Neural crest cell (in vitro differentiated cells): ENCODE measurements at regions not wholly inside any gene's neighbourhood (a gene's known extent, or its start where the extent isn't known, plus 50 kb on each side); places are given as distances from the start of the nearest gene placed in this dataset.
A peak's percentile ranks its signal among the peaks of the same experiment; 100 is the strongest.

ENCODE experiments used
- DNase-seq: peaks from one replicate; pipeline ENCODE4 v3.0.0; 2021; ENCODE audit warnings: low read depth, mixed read lengths, low spot score
- H3K27ac Mint-ChIP-seq: one replicate; pipeline ENCODE4 v1.8.0; 2021; ENCODE audit warnings: mild to moderate bottlenecking, mixed read lengths; ENCODE audit not compliant: unreplicated experiment
- H3K27me3 Mint-ChIP-seq: 2 replicates; pipeline ENCODE4 v1.8.0; 2021; ENCODE audit warnings: low read depth, mild to moderate bottlenecking, mixed read lengths
- H3K36me3 Mint-ChIP-seq: 2 replicates; pipeline ENCODE4 v1.8.0; 2021; ENCODE audit warnings: low read depth, mild to moderate bottlenecking, mixed read lengths
- H3K4me1 Mint-ChIP-seq: 2 replicates; pipeline ENCODE4 v1.8.0; 2021; ENCODE audit warnings: mixed read lengths
- H3K4me3 Mint-ChIP-seq: one replicate; pipeline ENCODE4 v1.8.0; 2021; ENCODE audit warnings: mild to moderate bottlenecking, mixed read lengths
- H3K9me3 Mint-ChIP-seq: 2 replicates; pipeline ENCODE4 v1.8.0; 2021; ENCODE audit warnings: mixed read lengths
- CTCF ChIP-seq: fragments of 200-600 bp; sonication (generic); conservative IDR thresholded peaks from 2 replicates; pipeline ENCODE4 v1.5.0; 2021; ENCODE audit warnings: antibody characterized with exemption, mild to moderate bottlenecking

GRCh38 chr2:60368456-60368855, 185.0 kb downstream of the BCL11A start:
- DNase-seq = no peak
- Mint-ChIP-seq H3K27ac (no peak overlapping the region), H3K4me1 (peaks cover 28% of the 10 kb centered on the region)

GRCh38 chr2:60366135-60366712, 187.2 kb downstream of the BCL11A start:
- TF ChIP-seq CTCF = no peak
- Mint-ChIP-seq H3K36me3 (no peaks in the 10 kb centered on the region), H3K27me3 (no peaks in the 10 kb centered on the region), H3K9me3 (peaks cover 3% of the 10 kb centered on the region), H3K4me1 (peaks cover 28% of the 10 kb centered on the region), H3K4me3 (no peak overlapping the region), H3K27ac (no peak overlapping the region)
- DNase-seq = no peak

More at GRCh38 chr2:60368456-60368855, 185.0 kb downstream of the BCL11A start:
- H3K4me3 Mint-ChIP-seq = no peak overlapping the region
- H3K36me3 Mint-ChIP-seq = no peaks in the 10 kb centered on the region
- no peak for TF ChIP-seq CTCF
- no peaks in the 10 kb centered on the region for H3K9me3 Mint-ChIP-seq
- H3K27me3 Mint-ChIP-seq = no peaks in the 10 kb centered on the region

DNA sequence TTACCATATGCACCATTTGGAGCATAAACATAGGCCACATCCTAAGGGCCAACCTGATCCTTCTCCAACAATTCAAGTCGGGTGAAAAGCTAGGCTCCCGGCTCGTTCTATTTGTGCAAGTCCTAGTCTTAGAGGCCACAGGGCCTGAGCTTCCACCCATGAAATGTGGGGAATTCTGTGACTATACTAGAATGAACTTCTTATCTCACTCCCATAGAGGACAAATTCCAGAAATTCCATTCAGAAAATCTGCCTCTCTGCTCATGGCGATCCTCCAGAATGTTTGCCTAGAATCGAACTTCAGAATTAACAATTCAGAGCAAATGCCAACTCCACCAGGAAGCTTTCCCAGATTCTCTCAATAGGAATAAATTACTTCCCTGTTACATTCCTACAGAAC, 187.9 kb downstream of the BCL11A start:
- H3K36me3 Mint-ChIP-seq = no peaks in the 10 kb centered on the region
- no peaks in the 10 kb centered on the region for H3K27me3 Mint-ChIP-seq
- TF ChIP-seq CTCF = no peak
- no peak overlapping the region for H3K27ac Mint-ChIP-seq
- peaks cover 5% of the 10 kb centered on the region for H3K9me3 Mint-ChIP-seq
- DNase-seq = no peak
- no peak overlapping the region for H3K4me3 Mint-ChIP-seq
- H3K4me1 Mint-ChIP-seq = peaks cover 28% of the 10 kb centered on the region

GRCh38 chr2:60364491-60364890, 189.0 kb downstream of the BCL11A start:
- no peak for TF ChIP-seq CTCF

DNA sequence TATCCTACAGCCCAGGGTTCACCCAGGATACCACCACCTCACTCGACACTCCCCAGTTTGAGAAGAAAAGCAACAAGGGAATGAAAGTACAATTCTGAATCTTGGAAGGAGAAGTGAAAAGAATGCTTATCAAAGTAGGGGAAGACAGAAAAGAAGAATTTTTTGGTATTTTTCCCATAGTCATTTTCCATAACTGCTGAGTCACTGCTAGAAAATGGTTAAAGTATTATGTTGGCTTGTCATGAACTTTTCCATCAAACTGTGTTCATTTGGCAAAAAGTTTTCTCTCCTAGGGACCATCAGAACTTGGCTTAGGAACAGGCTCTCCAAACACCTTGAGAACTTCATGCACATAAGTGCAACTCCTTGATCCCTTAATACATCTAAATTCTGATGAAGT, 192.0 kb downstream of the BCL11A start:
- no peak for DNase-seq
- no peak overlapping the region for H3K4me3 Mint-ChIP-seq
- H3K36me3 Mint-ChIP-seq = no peaks in the 10 kb centered on the region
- H3K27me3 Mint-ChIP-seq = no peaks in the 10 kb centered on the region
- H3K27ac Mint-ChIP-seq = no peak overlapping the region
- peaks cover 28% of the 10 kb centered on the region for H3K4me1 Mint-ChIP-seq
- peaks cover 8% of the 10 kb centered on the region for H3K9me3 Mint-ChIP-seq
- no peak for TF ChIP-seq CTCF

More at GRCh38 chr2:60364491-60364890, 189.0 kb downstream of the BCL11A start:
- peak overlapping the region; percentile 63 for H3K27ac Mint-ChIP-seq
- no peaks in the 10 kb centered on the region for H3K36me3 Mint-ChIP-seq
- peaks cover 28% of the 10 kb centered on the region for H3K4me1 Mint-ChIP-seq
- no peaks in the 10 kb centered on the region for H3K27me3 Mint-ChIP-seq
- DNase-seq = peak; percentile 7
- H3K4me3 Mint-ChIP-seq = no peak overlapping the region
- peaks cover 8% of the 10 kb centered on the region for H3K9me3 Mint-ChIP-seq
